ENCODE measurements at regions not wholly inside any gene's neighbourhood (a gene's known extent, or its start where the extent isn't known, plus 50 kb on each side); places are given as distances from the start of the nearest gene placed in this dataset.

DNA sequence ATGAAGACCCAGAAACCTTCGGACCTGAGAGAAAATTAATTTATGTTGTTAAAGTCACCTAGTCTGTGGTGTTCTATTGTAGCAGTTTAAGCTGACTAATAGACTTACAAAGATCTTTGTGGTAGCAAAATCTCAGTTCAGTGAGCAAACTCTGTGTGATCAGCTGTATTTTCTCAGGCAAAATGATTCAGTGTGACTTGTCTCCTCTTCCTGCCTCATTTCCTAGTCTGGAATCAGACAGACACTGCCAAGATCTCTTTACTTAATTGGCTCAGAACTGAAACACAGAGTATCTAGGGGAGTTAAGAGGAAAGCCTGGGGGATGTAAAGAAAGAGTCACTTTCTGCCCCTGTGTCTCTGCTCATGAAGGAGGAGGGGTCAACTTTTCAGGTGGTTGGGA, 564.7 kb downstream of the KCNA4 start:
- H3K36me3 ChIP-seq (replicated peaks in 1 of 2; ENCODE audit: control extremely low read depth in 1 of 2, control insufficient read depth in 1 of 2, extremely low read depth in 1 of 2, insufficient read depth in 2 of 2, low read length in 1 of 2) = no peaks in the 10 kb centered on the region
- intact Hi-C loops (cut with micrococcal nuclease) = no loop called here
- no peak overlapping the region for H3K9ac ChIP-seq (ENCODE audit: low read length)
- no peaks in the 10 kb centered on the region for H4K20me1 ChIP-seq (ENCODE audit: control insufficient read depth, insufficient read depth, low read length, poor library complexity, severe bottlenecking)
- ChIA-PET POLR2A (no interaction called here), CTCF (no interaction called here)
- ATAC-seq (ENCODE audit: low read depth) (no peak), DNase-seq (no peak)
- H3K4me3 ChIP-seq (ENCODE audit: control extremely low read depth in 1 of 5, extremely low read depth in 1 of 5, insufficient read depth in 1 of 5, low read depth in 2 of 5, low read length in 4 of 5) = no peak overlapping the region
- no peak overlapping the region for H2AFZ ChIP-seq (ENCODE audit: insufficient read depth, low read depth, low read length, poor library complexity, severe bottlenecking)
- H3K27ac Mint-ChIP-seq = no peak overlapping the region
- H3K27me3 ChIP-seq (replicated peaks in 1 of 4; ENCODE audit: control extremely low read depth in 1 of 4, control insufficient read depth in 3 of 4, insufficient read depth in 4 of 4, low read length in 3 of 4) = no peaks in the 10 kb centered on the region
- H3K9me3 Mint-ChIP-seq (ENCODE audit: insufficient read depth) = no peaks in the 10 kb centered on the region
- H3K27ac ChIP-seq (ENCODE audit: low read length in 2 of 2) = no peak overlapping the region
- H3K9me3 ChIP-seq (ENCODE audit: control extremely low read depth in 1 of 3, control insufficient read depth in 2 of 3, insufficient read depth in 1 of 3, low read length in 2 of 3) = no peaks in the 10 kb centered on the region
- TF ChIP-seq, protein P1, sequence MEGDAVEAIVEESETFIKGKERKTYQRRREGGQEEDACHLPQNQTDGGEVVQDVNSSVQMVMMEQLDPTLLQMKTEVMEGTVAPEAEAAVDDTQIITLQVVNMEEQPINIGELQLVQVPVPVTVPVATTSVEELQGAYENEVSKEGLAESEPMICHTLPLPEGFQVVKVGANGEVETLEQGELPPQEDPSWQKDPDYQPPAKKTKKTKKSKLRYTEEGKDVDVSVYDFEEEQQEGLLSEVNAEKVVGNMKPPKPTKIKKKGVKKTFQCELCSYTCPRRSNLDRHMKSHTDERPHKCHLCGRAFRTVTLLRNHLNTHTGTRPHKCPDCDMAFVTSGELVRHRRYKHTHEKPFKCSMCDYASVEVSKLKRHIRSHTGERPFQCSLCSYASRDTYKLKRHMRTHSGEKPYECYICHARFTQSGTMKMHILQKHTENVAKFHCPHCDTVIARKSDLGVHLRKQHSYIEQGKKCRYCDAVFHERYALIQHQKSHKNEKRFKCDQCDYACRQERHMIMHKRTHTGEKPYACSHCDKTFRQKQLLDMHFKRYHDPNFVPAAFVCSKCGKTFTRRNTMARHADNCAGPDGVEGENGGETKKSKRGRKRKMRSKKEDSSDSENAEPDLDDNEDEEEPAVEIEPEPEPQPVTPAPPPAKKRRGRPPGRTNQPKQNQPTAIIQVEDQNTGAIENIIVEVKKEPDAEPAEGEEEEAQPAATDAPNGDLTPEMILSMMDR (IDR thresholded peaks at IDR 0.05) = no peak
- no peak for TF ChIP-seq EZH2 (IDR thresholded peaks at IDR 0.05; ENCODE audit: borderline replicate concordance, insufficient read depth, low read depth, low read length, poor library complexity, severe bottlenecking)
- no peak overlapping the region for H3K4me2 ChIP-seq (replicated peaks; ENCODE audit: low read depth, low read length, poor library complexity, severe bottlenecking)
- no peaks in the 10 kb centered on the region for H3K79me2 ChIP-seq (ENCODE audit: control insufficient read depth, insufficient read depth, low read length)
- H3K4me1 Mint-ChIP-seq = no peaks in the 10 kb centered on the region
- H3K4me3 Mint-ChIP-seq = no peak overlapping the region
- WGBS (ENCODE audit: insufficient coverage) = no CpG with 5 or more reads among the region's 1 CpG
- no peaks in the 10 kb centered on the region for H3K27me3 Mint-ChIP-seq
- H3K4me1 ChIP-seq (ENCODE audit: control insufficient read depth in 2 of 2, insufficient read depth in 2 of 2, low read length in 2 of 2) = no peaks in the 10 kb centered on the region

DNA sequence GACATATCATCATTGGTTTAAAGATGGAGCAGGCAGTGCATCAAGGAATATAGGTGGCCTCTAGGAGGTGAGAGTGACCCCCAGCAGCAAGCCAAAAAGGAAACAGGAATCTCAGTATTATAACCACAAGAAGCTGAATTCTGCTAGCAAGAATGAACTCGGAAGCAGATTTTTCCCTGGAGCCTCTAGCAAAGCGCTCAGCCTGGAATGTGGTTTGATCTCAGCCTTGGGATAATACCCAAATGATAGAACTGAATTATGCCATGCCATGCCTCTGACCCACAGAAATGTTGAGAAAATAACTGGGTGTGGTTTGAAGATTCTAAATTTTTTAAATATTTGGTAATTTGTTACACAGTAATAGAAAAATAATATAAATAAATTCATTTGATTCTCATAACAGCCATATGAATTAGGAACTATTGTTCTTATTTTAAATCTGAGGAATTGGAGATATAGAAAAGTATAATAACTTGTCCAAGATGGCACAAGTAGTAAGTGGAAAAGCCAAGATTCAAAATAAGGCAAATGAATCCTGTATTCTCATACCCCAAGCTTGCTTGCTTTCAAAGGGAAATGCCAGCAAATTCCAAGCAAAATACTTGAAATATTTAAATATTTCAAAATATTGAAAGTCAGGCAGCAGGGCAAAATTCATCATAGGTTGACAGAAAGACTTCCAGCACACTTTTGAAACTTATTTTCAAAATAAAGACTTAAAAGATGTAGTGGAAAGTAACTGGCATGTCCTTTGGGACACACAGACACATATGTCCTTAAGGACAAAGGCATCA, 567.4 kb downstream of the KCNA4 start:
- H3K79me2 ChIP-seq (ENCODE audit: control insufficient read depth, insufficient read depth, low read length) = no peaks in the 10 kb centered on the region
- no peak for DNase-seq
- no peak overlapping the region for H3K9ac ChIP-seq (ENCODE audit: low read length)
- no peak overlapping the region for H3K27ac ChIP-seq (ENCODE audit: low read length in 2 of 2)
- Mint-ChIP-seq H3K27me3 (no peaks in the 10 kb centered on the region), H3K27ac (no peak overlapping the region), H3K4me3 (no peak overlapping the region), H3K4me1 (no peaks in the 10 kb centered on the region), H3K9me3 (ENCODE audit: insufficient read depth) (no peaks in the 10 kb centered on the region)
- no peaks in the 10 kb centered on the region for H3K27me3 ChIP-seq (replicated peaks in 1 of 4; ENCODE audit: control extremely low read depth in 1 of 4, control insufficient read depth in 3 of 4, insufficient read depth in 4 of 4, low read length in 3 of 4)
- no peak for ATAC-seq (ENCODE audit: low read depth)
- 83% methylated on average over 1 of the region's 2 CpGs for WGBS (ENCODE audit: insufficient coverage)
- no peaks in the 10 kb centered on the region for H4K20me1 ChIP-seq (ENCODE audit: control insufficient read depth, insufficient read depth, low read length, poor library complexity, severe bottlenecking)
- POLR2A ChIA-PET = no interaction called here
- no peaks in the 10 kb centered on the region for H3K9me3 ChIP-seq (ENCODE audit: control extremely low read depth in 1 of 3, control insufficient read depth in 2 of 3, insufficient read depth in 1 of 3, low read length in 2 of 3)
- no peaks in the 10 kb centered on the region for H3K36me3 ChIP-seq (replicated peaks in 1 of 2; ENCODE audit: control extremely low read depth in 1 of 2, control insufficient read depth in 1 of 2, extremely low read depth in 1 of 2, insufficient read depth in 2 of 2, low read length in 1 of 2)
- H2AFZ ChIP-seq (ENCODE audit: insufficient read depth, low read depth, low read length, poor library complexity, severe bottlenecking) = no peak overlapping the region
- no peak overlapping the region for H3K4me2 ChIP-seq (replicated peaks; ENCODE audit: low read depth, low read length, poor library complexity, severe bottlenecking)
- intact Hi-C loops (cut with micrococcal nuclease) = no loop called here
- CTCF ChIA-PET = no interaction called here
- no peak for TF ChIP-seq EZH2 (IDR thresholded peaks at IDR 0.05; ENCODE audit: borderline replicate concordance, insufficient read depth, low read depth, low read length, poor library complexity, severe bottlenecking)
- TF ChIP-seq, protein P1 (IDR thresholded peaks at IDR 0.05) = no peak
- H3K4me3 ChIP-seq (ENCODE audit: control extremely low read depth in 1 of 5, extremely low read depth in 1 of 5, insufficient read depth in 1 of 5, low read depth in 2 of 5, low read length in 4 of 5) = no peak overlapping the region
- H3K4me1 ChIP-seq (ENCODE audit: control insufficient read depth in 2 of 2, insufficient read depth in 2 of 2, low read length in 2 of 2) = no peaks in the 10 kb centered on the region

Data from B cell (primary cell).